HL-60/S4 treated with phorbol 12-myristate 13-acetate at 8.2 ng/mL for 4 days and 3 days (cell line): ENCODE measurements at regions not wholly inside any gene's neighbourhood (a gene's known extent, or its start where the extent isn't known, plus 50 kb on each side); places are given as distances from the start of the nearest gene placed in this dataset.
"Not testable (repeated sequence)": the region's sequence is repeated elsewhere in the genome, so short reads cannot be mapped to it uniquely, and the experiment has no call there.

Experiments used
- in situ Hi-C: fragments of 300-500 bp; cut with MboI; formaldehyde crosslinking; loops from 2 replicates; pipeline ENCODE4 v1.15.0; 2022; ENCODE audit warnings: low sequenced_read_pairs

- in situ Hi-C loops, result no loop called here
These were observed 103.0 kb upstream of the HES1 start for GRCh38 chr3:194032828-194033435.

- in situ Hi-C loops, result no loop called here
These were observed 101.3 kb upstream of the HES1 start for GRCh38 chr3:194034346-194035336.

GRCh38 chr3:194035406-194036138 is 100.4 kb upstream of the HES1 start:
- in situ Hi-C loops, result no loop called here

- in situ Hi-C loops, result no loop called here
These were observed 99.1 kb upstream of the HES1 start for GRCh38 chr3:194036842-194037241.

GRCh38 chr3:194038346-194038745 is 97.6 kb upstream of the HES1 start:
- in situ Hi-C loops, result not testable (repeated sequence)

GRCh38 chr3:194038960-194039359 is 97.0 kb upstream of the HES1 start:
- in situ Hi-C loops, result no loop called here

GRCh38 chr3:194040516-194041273 is 95.3 kb upstream of the HES1 start:
- in situ Hi-C loops, result no loop called here

- in situ Hi-C loops, result no loop called here
These were observed 93.0 kb upstream of the HES1 start for GRCh38 chr3:194042927-194043326.

GRCh38 chr3:194043516-194043915 is 92.4 kb upstream of the HES1 start:
- in situ Hi-C loops, result no loop called here

- in situ Hi-C loops, result no loop called here
These were observed 90.7 kb upstream of the HES1 start for GRCh38 chr3:194045289-194045688.

GRCh38 chr3:194045919-194046318 is 90.0 kb upstream of the HES1 start:
- in situ Hi-C loops, result no loop called here

GRCh38 chr3:194046531-194046930 is 89.4 kb upstream of the HES1 start:
- in situ Hi-C loops, result no loop called here

GRCh38 chr3:194046995-194047645 is 88.8 kb upstream of the HES1 start:
- in situ Hi-C loops, result no loop called here

- in situ Hi-C loops, result no loop called here
These were observed 86.6 kb upstream of the HES1 start for GRCh38 chr3:194049394-194049793.

GRCh38 chr3:194050782-194051320 is 85.1 kb upstream of the HES1 start:
- in situ Hi-C loops, result no loop called here

GRCh38 chr3:194051366-194052149 is 84.4 kb upstream of the HES1 start:
- in situ Hi-C loops, result no loop called here

GRCh38 chr3:194053136-194053535 is 82.8 kb upstream of the HES1 start:
- in situ Hi-C loops, result no loop called here

- in situ Hi-C loops, result no loop called here
These were observed 81.9 kb upstream of the HES1 start for GRCh38 chr3:194054016-194054415.

GRCh38 chr3:194054540-194054939 is 81.4 kb upstream of the HES1 start:
- in situ Hi-C loops, result no loop called here
